ENCODE measurements at regions not wholly inside any gene's neighbourhood (a gene's known extent, or its start where the extent isn't known, plus 50 kb on each side); places are given as distances from the start of the nearest gene placed in this dataset.

DNA sequence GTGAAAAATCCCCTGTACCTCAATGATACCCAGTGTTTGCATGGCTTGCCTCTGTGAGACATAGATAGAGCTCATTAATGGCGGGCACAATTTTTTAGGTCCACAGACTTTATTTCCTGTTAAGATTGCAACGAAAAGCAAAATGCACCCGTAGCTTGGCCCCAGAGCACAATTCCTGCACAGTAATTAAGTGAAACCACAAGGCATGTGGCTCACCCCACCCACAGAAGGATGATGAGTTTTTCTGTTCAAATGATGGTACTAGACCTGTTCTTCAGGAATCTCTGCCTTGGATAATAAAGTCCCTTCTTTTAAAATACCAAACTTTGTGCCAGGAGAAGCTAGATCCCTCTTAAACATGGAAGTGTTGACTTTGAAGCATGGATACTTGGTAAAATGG is 738.1 kb downstream of the QKI start:
- TF ChIP-seq, protein P1, sequence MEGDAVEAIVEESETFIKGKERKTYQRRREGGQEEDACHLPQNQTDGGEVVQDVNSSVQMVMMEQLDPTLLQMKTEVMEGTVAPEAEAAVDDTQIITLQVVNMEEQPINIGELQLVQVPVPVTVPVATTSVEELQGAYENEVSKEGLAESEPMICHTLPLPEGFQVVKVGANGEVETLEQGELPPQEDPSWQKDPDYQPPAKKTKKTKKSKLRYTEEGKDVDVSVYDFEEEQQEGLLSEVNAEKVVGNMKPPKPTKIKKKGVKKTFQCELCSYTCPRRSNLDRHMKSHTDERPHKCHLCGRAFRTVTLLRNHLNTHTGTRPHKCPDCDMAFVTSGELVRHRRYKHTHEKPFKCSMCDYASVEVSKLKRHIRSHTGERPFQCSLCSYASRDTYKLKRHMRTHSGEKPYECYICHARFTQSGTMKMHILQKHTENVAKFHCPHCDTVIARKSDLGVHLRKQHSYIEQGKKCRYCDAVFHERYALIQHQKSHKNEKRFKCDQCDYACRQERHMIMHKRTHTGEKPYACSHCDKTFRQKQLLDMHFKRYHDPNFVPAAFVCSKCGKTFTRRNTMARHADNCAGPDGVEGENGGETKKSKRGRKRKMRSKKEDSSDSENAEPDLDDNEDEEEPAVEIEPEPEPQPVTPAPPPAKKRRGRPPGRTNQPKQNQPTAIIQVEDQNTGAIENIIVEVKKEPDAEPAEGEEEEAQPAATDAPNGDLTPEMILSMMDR (IDR thresholded peaks at IDR 0.05), result no peak
- TF ChIP-seq POLR2A (IDR thresholded peaks at IDR 0.05), result no peak
- TF ChIP-seq POLR2AphosphoS5 (IDR thresholded peaks at IDR 0.05), result no peak
- no peak for TF ChIP-seq EP300 (IDR thresholded peaks at IDR 0.05)
